ENCODE measurements at regions not wholly inside any gene's neighbourhood (a gene's known extent, or its start where the extent isn't known, plus 50 kb on each side); places are given as distances from the start of the nearest gene placed in this dataset.

- DNase-seq (ENCODE audit: insufficient read length, low spot score) (peak; percentile 69), FAIRE-seq (peak; percentile 90)
Measured at GRCh38 chr20:50338479-50339391, 148.1 kb downstream of the CEBPB start.

- no peak for DNase-seq (ENCODE audit: insufficient read length, low spot score)
- FAIRE-seq, result no peak
Measured at GRCh38 chr20:50339466-50339901, 148.9 kb downstream of the CEBPB start.

- FAIRE-seq, result no peak
Measured at GRCh38 chr20:50340541-50340940, 149.9 kb downstream of the CEBPB start.

GRCh38 chr20:50341050-50341449 is 150.4 kb downstream of the CEBPB start:
- DNase-seq (ENCODE audit: insufficient read length, low spot score), result no peak
- FAIRE-seq, result no peak

More at GRCh38 chr20:50340541-50340940, 149.9 kb downstream of the CEBPB start:
- DNase-seq (ENCODE audit: insufficient read length, low spot score), result no peak

- FAIRE-seq (no peak), DNase-seq (ENCODE audit: insufficient read length, low spot score) (no peak)
Measured at GRCh38 chr20:50341880-50342637, 151.4 kb downstream of the CEBPB start.

- no peak for DNase-seq (ENCODE audit: insufficient read length, low spot score)
- no peak for FAIRE-seq
Measured at GRCh38 chr20:50342638-50343102, 152.0 kb downstream of the CEBPB start.

GRCh38 chr20:50343125-50343489 is 152.5 kb downstream of the CEBPB start:
- FAIRE-seq (no peak), DNase-seq (ENCODE audit: insufficient read length, low spot score) (no peak)

GRCh38 chr20:50343490-50344179 is 153.0 kb downstream of the CEBPB start:
- FAIRE-seq (no peak), DNase-seq (ENCODE audit: insufficient read length, low spot score) (no peak)

GRCh38 chr20:50344232-50345071 is 153.8 kb downstream of the CEBPB start:
- no peak for FAIRE-seq
- DNase-seq (ENCODE audit: insufficient read length, low spot score), result no peak

GRCh38 chr20:50345712-50346373 is 155.2 kb downstream of the CEBPB start:
- no peak for FAIRE-seq
- no peak for DNase-seq (ENCODE audit: insufficient read length, low spot score)

GRCh38 chr20:50346374-50347283 is 156.0 kb downstream of the CEBPB start:
- no peak for DNase-seq (ENCODE audit: insufficient read length, low spot score)

GRCh38 chr20:50347284-50348063 is 156.8 kb downstream of the CEBPB start:
- FAIRE-seq (no peak), DNase-seq (ENCODE audit: insufficient read length, low spot score) (no peak)

More at GRCh38 chr20:50346374-50347283, 156.0 kb downstream of the CEBPB start:
- FAIRE-seq, result no peak

- FAIRE-seq, result no peak
- no peak for DNase-seq (ENCODE audit: insufficient read length, low spot score)
Measured at GRCh38 chr20:50348096-50348495, 157.5 kb downstream of the CEBPB start.

GRCh38 chr20:50350510-50351249 is 159.5 kb upstream of the PTPN1 start:
- DNase-seq (ENCODE audit: insufficient read length, low spot score), result no peak
- no peak for FAIRE-seq

- no peak for FAIRE-seq
- DNase-seq (ENCODE audit: insufficient read length, low spot score), result no peak
Measured at GRCh38 chr20:50351541-50351940, 158.6 kb upstream of the PTPN1 start.

GRCh38 chr20:50353289-50353961 is 156.8 kb upstream of the PTPN1 start:
- FAIRE-seq (no peak), DNase-seq (ENCODE audit: insufficient read length, low spot score) (no peak)

Data from GM19239 (cell line).